Astrocyte of the cerebellum (primary cell): ENCODE measurements at regions not wholly inside any gene's neighbourhood (a gene's known extent, or its start where the extent isn't known, plus 50 kb on each side); places are given as distances from the start of the nearest gene placed in this dataset.

Experiments
- DNase-seq: peaks from one replicate; pipeline ENCODE4 v3.0.0-alpha.2; 2011; ENCODE audit warnings: low read depth
- H3K4me3 ChIP-seq: 2 replicates; pipeline ENCODE4 v1.5.1; 2011; ENCODE audit warnings: mild to moderate bottlenecking, low read depth, low read length, moderate library complexity
- CTCF ChIP-seq: IDR thresholded peaks from 2 replicates; pipeline ENCODE4 v1.5.1; 2012; ENCODE audit warnings: low read length, low read depth, moderate library complexity, mild to moderate bottlenecking; ENCODE audit errors: missing control alignments
- in situ Hi-C: cut with HindIII; loops from 2 replicates; pipeline ENCODE4 v1.10.0; 2017; ENCODE audit warnings: low sequenced_read_pairs

- in situ Hi-C loops, result no loop called here
- TF ChIP-seq CTCF, result no peak
- no peak overlapping the region for H3K4me3 ChIP-seq
- DNase-seq, result no peak
Measured at GRCh38 chr1:195158091-195158490, 1450.1 kb downstream of the KCNT2 start.

- no peak for DNase-seq
- TF ChIP-seq CTCF, result no peak
- in situ Hi-C loops, result no loop called here
- no peak overlapping the region for H3K4me3 ChIP-seq
Measured at GRCh38 chr1:195153107-195153506, 1455.1 kb downstream of the KCNT2 start.

GRCh38 chr1:195150768-195151167 lies 1457.5 kb downstream of the KCNT2 start:
- no peak for TF ChIP-seq CTCF
- H3K4me3 ChIP-seq, result no peak overlapping the region
- DNase-seq, result no peak
- in situ Hi-C loops, result no loop called here

- no peak for TF ChIP-seq CTCF
- in situ Hi-C loops, result no loop called here
- no peak overlapping the region for H3K4me3 ChIP-seq
- DNase-seq, result no peak
Measured at GRCh38 chr1:195141294-195141693, 1466.9 kb downstream of the KCNT2 start.

- no peak overlapping the region for H3K4me3 ChIP-seq
- TF ChIP-seq CTCF, result no peak
- in situ Hi-C loops, result no loop called here
- DNase-seq, result no peak
Measured at GRCh38 chr1:195130598-195130997, 1477.6 kb downstream of the KCNT2 start.

GRCh38 chr1:195122497-195122896 lies 1485.7 kb downstream of the KCNT2 start:
- in situ Hi-C loops, result no loop called here
- DNase-seq, result no peak
- H3K4me3 ChIP-seq, result no peak overlapping the region
- no peak for TF ChIP-seq CTCF

- no peak for DNase-seq
- H3K4me3 ChIP-seq, result no peak overlapping the region
- in situ Hi-C loops, result no loop called here
- TF ChIP-seq CTCF, result no peak
Measured at GRCh38 chr1:195113471-195113870, 1494.8 kb downstream of the KCNT2 start.
